ENCODE measurements at regions not wholly inside any gene's neighbourhood (a gene's known extent, or its start where the extent isn't known, plus 50 kb on each side); places are given as distances from the start of the nearest gene placed in this dataset.

DNA sequence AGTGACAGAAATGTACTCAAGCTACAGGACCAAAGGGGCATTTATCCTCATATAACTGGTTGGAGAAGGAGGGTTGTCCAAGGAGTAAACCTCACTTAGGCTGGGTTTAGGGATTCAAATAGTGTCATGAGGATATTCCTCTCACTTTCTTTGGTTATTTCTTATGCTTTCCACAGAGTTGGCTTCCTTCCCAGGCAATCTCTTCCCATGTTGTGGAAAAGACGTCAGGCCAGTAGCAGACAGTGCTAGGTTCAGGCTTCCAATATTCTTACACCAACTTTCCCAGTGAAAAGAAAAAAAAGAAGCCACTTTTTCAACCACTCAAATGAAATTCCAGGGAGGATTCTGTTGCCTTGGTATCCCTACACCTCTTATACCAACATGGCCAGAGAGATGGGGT lies 653.0 kb downstream of the C4orf33 start:
- BruUV-seq (replicated peaks) = no TSS peak
- H3K9me1 ChIP-seq (ENCODE audit: insufficient read depth, low read length) = no peaks in the 10 kb centered on the region
- intact Hi-C loops (cut with micrococcal nuclease) = no loop called here

More for the DNA sequence above, 653.0 kb downstream of the C4orf33 start:
- in situ Hi-C loops (cut with MboI; ENCODE audit: low sequenced_read_pairs) = no loop called here
- dilution Hi-C loops (cut with HindIII; ENCODE audit: low sequenced_read_pairs, unreplicated experiment) = no loop called here
- H3K4me3 ChIP-seq (ENCODE audit: insufficient read depth, low read depth, low read length) = no peak overlapping the region
- H3K56ac ChIP-seq (ENCODE audit: extremely low read depth, insufficient read depth, low read length) = no peak overlapping the region
- ChIA-PET POLR2A (ENCODE audit: unreplicated experiment) (no interaction called here), CTCF (no interaction called here)
- DNase-seq (no peak), ATAC-seq (ENCODE audit: low read depth) (no peak)
- H3K4me1 ChIP-seq (ENCODE audit: control insufficient read depth, insufficient read depth, low read length) = no peaks in the 10 kb centered on the region
- H3K9me3 ChIP-seq (ENCODE audit: control insufficient read depth, insufficient read depth, low read length) = 0 out of 2 replicates have a peak, but pooled peaks cover 2% of the 10 kb centered on the region
- H4K91ac ChIP-seq (ENCODE audit: insufficient read depth, low read depth, low read length) = no peak overlapping the region
- H2BK120ac ChIP-seq (ENCODE audit: low read depth, low read length) = no peak overlapping the region
- H3K36me3 ChIP-seq (ENCODE audit: control insufficient read depth, insufficient read depth, low read length) = no peaks in the 10 kb centered on the region
- H4K8ac ChIP-seq (ENCODE audit: low read depth in 2 of 2, low read length in 2 of 2) = no peak overlapping the region
- H4K5ac ChIP-seq (ENCODE audit: low read depth, low read length) = no peak overlapping the region
- H4K20me1 ChIP-seq (ENCODE audit: insufficient read depth, low read length) = no peaks in the 10 kb centered on the region
- H3K4me2 ChIP-seq (ENCODE audit: low read depth, low read length) = no peak overlapping the region
- TF ChIP-seq CEBPB (IDR thresholded peaks at IDR 0.05; ENCODE audit: low read depth, low read length) = no peak
- no peak for TF ChIP-seq USF2 (IDR thresholded peaks at IDR 0.05; ENCODE audit: low read depth, low read length)
- TF ChIP-seq RFX5 (IDR thresholded peaks at IDR 0.05; ENCODE audit: low read depth, low read length) = no peak
- no peak for TF ChIP-seq RCOR1 (IDR thresholded peaks at IDR 0.05; ENCODE audit: insufficient replicate concordance, low read length)
- no peak for TF ChIP-seq MAFK (IDR thresholded peaks at IDR 0.05; ENCODE audit: low read depth, low read length)
- no peak for TF ChIP-seq FOS (IDR thresholded peaks at IDR 0.05; ENCODE audit: low read depth, low read length)
- TF ChIP-seq MXI1 (IDR thresholded peaks at IDR 0.05; ENCODE audit: borderline replicate concordance, low read depth, low read length) = no peak
- no peak for TF ChIP-seq CTCF (conservative IDR thresholded peaks at IDR 0.05; ENCODE audit: low read depth, low read length)
- no peak overlapping the region for H3K14ac ChIP-seq (replicated peaks; ENCODE audit: low read depth, low read length)
- H2AK5ac ChIP-seq (ENCODE audit: low read depth, low read length) = no peak overlapping the region
- H3K27ac ChIP-seq (ENCODE audit: insufficient read depth, low read length) = no peak overlapping the region
- no peak overlapping the region for H2BK20ac ChIP-seq (ENCODE audit: low read depth, low read length)
- H3K27me3 ChIP-seq (ENCODE audit: control insufficient read depth, insufficient read depth, low read length) = no peaks in the 10 kb centered on the region
- H3K9ac ChIP-seq (ENCODE audit: low read depth, low read length) = no peak overlapping the region
- H3K23ac ChIP-seq (ENCODE audit: low read depth, low read length) = no peak overlapping the region
- no peak overlapping the region for H2BK15ac ChIP-seq (ENCODE audit: low read depth, low read length)
- no peak overlapping the region for H3K18ac ChIP-seq (ENCODE audit: low read depth, low read length)
- H2AK9ac ChIP-seq (replicated peaks; ENCODE audit: low read depth, low read length, poor library complexity) = no peak overlapping the region
- WGBS, 2 experiments (ENCODE audit: extremely low coverage in 2 of 2, insufficient read length in 1 of 2) = no CpG with 5 or more reads among the region's 1 CpG
- H2AFZ ChIP-seq (replicated peaks; ENCODE audit: low read length, poor library complexity) = no peak overlapping the region
- no peak overlapping the region for H3K4ac ChIP-seq (ENCODE audit: low read depth, low read length)
- no peaks in the 10 kb centered on the region for H3K79me1 ChIP-seq (ENCODE audit: low read depth in 1 of 2, low read length in 2 of 2)
- no peak overlapping the region for H2BK5ac ChIP-seq (ENCODE audit: low read depth, low read length, poor library complexity, severe bottlenecking)

Measured in IMR-90 (cell line).